ENCODE measurements at regions not wholly inside any gene's neighbourhood (a gene's known extent, or its start where the extent isn't known, plus 50 kb on each side); places are given as distances from the start of the nearest gene placed in this dataset.

DNA sequence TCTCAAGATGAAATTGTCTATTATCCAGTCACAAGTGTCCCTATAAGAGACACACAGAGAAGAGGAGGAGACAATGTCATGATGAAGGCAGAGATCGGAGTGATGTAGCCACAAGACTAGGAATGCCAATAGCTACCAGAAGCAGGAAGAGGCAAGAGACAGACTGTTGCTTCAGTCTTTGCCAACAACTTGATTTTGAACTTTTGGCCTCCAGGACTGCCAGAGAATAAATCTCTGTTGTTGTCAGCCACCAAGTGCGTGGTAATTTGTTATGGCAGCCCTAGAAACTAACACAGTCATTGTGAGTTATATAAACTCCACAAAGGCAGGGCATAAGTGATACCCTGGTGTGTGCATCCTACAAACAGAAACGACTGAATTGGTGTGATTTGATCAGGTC is 517.0 kb downstream of the BTBD3 start:
- Histone ChIP-seq H3K9me3 (ENCODE audit: control insufficient read depth in 4 of 4, low read length in 3 of 4) (peaks cover 0 to 4% (median 0%) of the 10 kb centered on the region in 4 donors), H3K36me3 (ENCODE audit: control insufficient read depth in 4 of 4, insufficient read depth in 3 of 4, low read depth in 1 of 4, low read length in 3 of 4) (no peaks in the 10 kb centered on the region), H3K27ac (ENCODE audit: low read depth in 1 of 2, low read length in 2 of 2) (no peak overlapping the region), H3K27me3 (ENCODE audit: control insufficient read depth in 4 of 4, insufficient read depth in 4 of 4, low read length in 3 of 4) (peaks cover 0 to 3% (median 0%) of the 10 kb centered on the region in 4 donors), H3K4me1 (ENCODE audit: control insufficient read depth in 4 of 4, insufficient read depth in 4 of 4, low read length in 3 of 4) (no peaks in the 10 kb centered on the region), H3K9ac (ENCODE audit: low read depth in 1 of 2, low read length in 2 of 2) (no peak overlapping the region), H3K4me3 (ENCODE audit: low read depth in 1 of 3, low read length in 3 of 3) (no peak overlapping the region)
- WGBS = 61% methylated on average over 3 of the region's 3 CpGs
- no peak for DNase-seq (ENCODE audit: low spot score)
- no peak for TF ChIP-seq NR2F2 (IDR thresholded peaks at IDR 0.05)
- no peak for TF ChIP-seq RXRA (IDR thresholded peaks at IDR 0.05)
- no peak for TF ChIP-seq HNF4A (conservative IDR thresholded peaks at IDR 0.05)
- TF ChIP-seq SP1 (IDR thresholded peaks at IDR 0.05) = no peak
- TF ChIP-seq ZBTB33 (IDR thresholded peaks at IDR 0.05) = no peak
- TF ChIP-seq MAX (IDR thresholded peaks at IDR 0.05) = no peak
- no peak for TF ChIP-seq GABPA (IDR thresholded peaks at IDR 0.05 in 1 of 2, conservative IDR thresholded peaks at IDR 0.05 in 1 of 2)
- TF ChIP-seq FOXA1 (IDR thresholded peaks at IDR 0.05) = no peak
- TF ChIP-seq ATF3 (IDR thresholded peaks at IDR 0.05) = no peak
- TF ChIP-seq RAD21 (IDR thresholded peaks at IDR 0.05) = no peak
- TF ChIP-seq YY1 (IDR thresholded peaks at IDR 0.05) = no peak
- TF ChIP-seq EGR1 (IDR thresholded peaks at IDR 0.05; ENCODE audit: low read depth in 2 of 2) = no peak
- no peak for TF ChIP-seq HNF4G (IDR thresholded peaks at IDR 0.05)
- no peak for TF ChIP-seq CTCF (IDR thresholded peaks at IDR 0.05; ENCODE audit: low read depth, low read length, missing input control)

DNA sequence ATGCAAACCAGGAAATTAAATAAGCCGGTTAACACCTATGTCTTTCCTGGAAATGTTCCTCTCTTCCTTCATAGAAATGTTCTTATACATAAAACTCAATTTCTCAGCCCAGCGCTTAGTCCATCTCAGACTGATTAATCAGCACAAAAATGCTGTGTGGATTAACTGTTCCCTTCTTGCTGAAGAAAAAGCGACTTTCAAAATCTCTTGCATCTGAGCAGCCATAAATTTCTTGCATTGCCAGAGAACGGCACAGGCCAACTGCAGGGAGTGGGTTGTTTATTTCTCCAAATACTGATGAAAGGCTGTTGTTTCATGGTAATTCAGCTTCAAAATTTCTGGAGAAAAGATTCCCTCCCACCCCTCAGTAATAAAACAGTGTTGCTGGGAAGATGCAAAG is 517.6 kb downstream of the BTBD3 start:
- Histone ChIP-seq H3K9ac (ENCODE audit: low read depth in 1 of 2, low read length in 2 of 2) (no peak overlapping the region), H3K4me1 (ENCODE audit: control insufficient read depth in 4 of 4, insufficient read depth in 4 of 4, low read length in 3 of 4) (no peaks in the 10 kb centered on the region), H3K9me3 (ENCODE audit: control insufficient read depth in 4 of 4, low read length in 3 of 4) (peaks cover 0 to 4% (median 0%) of the 10 kb centered on the region in 4 donors), H3K4me3 (ENCODE audit: low read depth in 1 of 3, low read length in 3 of 3) (no peak overlapping the region), H3K36me3 (ENCODE audit: control insufficient read depth in 4 of 4, insufficient read depth in 3 of 4, low read depth in 1 of 4, low read length in 3 of 4) (no peaks in the 10 kb centered on the region), H3K27me3 (ENCODE audit: control insufficient read depth in 4 of 4, insufficient read depth in 4 of 4, low read length in 3 of 4) (peaks cover 0 to 3% (median 0%) of the 10 kb centered on the region in 4 donors), H3K27ac (ENCODE audit: low read depth in 1 of 2, low read length in 2 of 2) (no peak overlapping the region)
- DNase-seq (ENCODE audit: low spot score) = no peak
- TF ChIP-seq HNF4A (conservative IDR thresholded peaks at IDR 0.05) (no peak), RAD21 (IDR thresholded peaks at IDR 0.05) (no peak), JUND (IDR thresholded peaks at IDR 0.05) (no peak), FOXA2 (IDR thresholded peaks at IDR 0.05) (no peak), REST (IDR thresholded peaks at IDR 0.05) (no peak), MAX (IDR thresholded peaks at IDR 0.05) (no peak), YY1 (IDR thresholded peaks at IDR 0.05) (no peak), ZBTB33 (IDR thresholded peaks at IDR 0.05) (no peak), HNF4G (IDR thresholded peaks at IDR 0.05) (no peak), CTCF (IDR thresholded peaks at IDR 0.05; ENCODE audit: low read depth, low read length, missing input control) (no peak), SP1 (IDR thresholded peaks at IDR 0.05) (no peak), ATF3 (IDR thresholded peaks at IDR 0.05) (no peak), FOXA1 (IDR thresholded peaks at IDR 0.05) (no peak), TAF1 (conservative IDR thresholded peaks at IDR 0.05) (no peak), EGR1 (IDR thresholded peaks at IDR 0.05; ENCODE audit: low read depth in 2 of 2) (no peak), RXRA (IDR thresholded peaks at IDR 0.05) (no peak)
- WGBS = 77% methylated on average over 4 of the region's 4 CpGs
